GM19023 (cell line): ENCODE measurements at regions not wholly inside any gene's neighbourhood (a gene's known extent, or its start where the extent isn't known, plus 50 kb on each side); places are given as distances from the start of the nearest gene placed in this dataset.
"Not testable (repeated sequence)": the region's sequence is repeated elsewhere in the genome, so short reads cannot be mapped to it uniquely, and the experiment has no call there.

Experiments used
- ATAC-seq: cut with Tn5 transposase; IDR thresholded peaks from one replicate; pipeline ENCODE4 v1.9.1; 2021; ENCODE audit warnings: mild to moderate bottlenecking, moderate library complexity; ENCODE audit not compliant: unreplicated experiment

DNA sequence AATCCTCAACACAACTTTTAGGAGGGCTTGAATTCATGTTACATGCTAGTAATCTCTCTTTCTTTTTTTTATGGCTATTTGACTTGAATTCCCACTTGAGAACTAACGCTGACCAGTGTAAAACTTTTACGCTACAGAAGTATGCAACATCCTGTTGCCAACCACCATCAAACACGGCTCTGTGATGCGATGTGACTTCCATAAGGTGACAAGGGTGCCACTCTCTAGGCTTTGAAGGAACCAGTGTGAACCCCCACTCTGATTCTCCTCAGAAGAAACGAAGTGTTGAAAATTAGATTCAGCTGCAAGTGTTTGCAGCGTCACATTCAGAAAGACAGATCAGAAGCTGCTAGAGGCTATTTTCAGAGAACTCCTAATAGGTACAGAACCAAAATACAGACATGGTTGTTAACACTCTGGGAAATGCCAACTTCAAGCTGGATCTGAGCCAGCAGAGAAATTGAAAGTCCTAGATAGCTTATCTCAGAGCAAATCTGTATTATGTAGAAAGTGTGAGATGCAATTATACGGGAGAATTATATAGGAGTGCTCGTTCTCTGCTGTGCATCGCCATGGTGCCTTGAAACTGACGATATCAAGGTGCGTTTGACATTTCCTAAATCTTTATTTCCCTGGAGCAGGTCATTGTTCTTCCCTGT lies 271.2 kb downstream of the LPIN1 start:
- ATAC-seq: no peak

DNA sequence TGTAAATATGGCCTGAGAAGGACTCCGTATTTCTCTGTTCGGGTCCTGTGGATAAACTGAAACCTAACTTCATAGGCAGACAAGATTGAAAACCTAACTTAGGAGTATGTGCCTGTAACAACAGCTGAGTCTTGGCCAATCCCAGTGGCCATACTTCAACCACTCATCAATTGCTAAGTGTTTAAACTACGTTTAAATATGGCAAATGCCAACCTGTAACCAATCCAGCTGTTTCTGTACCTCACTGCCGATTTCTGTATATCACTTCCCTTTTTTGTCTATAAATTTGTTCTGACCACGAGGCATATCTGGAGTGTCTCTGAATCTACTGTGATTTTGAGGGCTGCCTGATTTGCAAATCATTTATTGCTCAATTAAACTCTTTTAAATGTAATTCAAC lies 272.3 kb downstream of the LPIN1 start:
- ATAC-seq: not testable (repeated sequence)

DNA sequence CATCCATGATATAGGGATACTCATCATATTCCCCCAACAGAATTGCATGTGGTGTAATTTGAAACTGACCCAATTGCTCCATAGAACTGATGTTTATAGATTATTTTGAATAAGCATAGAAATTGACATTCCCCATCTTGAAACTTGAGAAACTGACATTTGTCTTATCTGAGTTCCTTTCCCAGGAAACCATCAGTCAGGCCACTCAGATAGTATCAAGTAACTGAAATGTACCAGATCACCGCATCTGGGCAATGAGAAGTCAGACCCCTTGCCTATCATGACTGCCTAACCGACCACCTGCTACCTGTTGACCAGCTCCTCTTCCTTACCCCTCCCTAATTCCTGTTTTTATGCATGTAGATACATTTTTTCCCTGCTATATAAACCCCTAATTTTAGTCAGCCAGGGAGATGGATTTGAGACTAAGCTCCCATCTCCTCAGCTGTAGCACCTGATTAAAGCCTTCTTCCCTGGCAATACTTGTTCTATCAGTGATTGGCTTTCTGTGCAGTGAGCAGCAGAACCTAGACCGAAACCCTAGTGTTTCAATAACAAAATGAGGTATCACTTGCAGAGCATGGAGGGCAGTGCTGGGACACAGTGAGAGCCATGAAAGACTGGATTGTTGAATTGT lies 274.5 kb downstream of the LPIN1 start:
- ATAC-seq: no peak

DNA sequence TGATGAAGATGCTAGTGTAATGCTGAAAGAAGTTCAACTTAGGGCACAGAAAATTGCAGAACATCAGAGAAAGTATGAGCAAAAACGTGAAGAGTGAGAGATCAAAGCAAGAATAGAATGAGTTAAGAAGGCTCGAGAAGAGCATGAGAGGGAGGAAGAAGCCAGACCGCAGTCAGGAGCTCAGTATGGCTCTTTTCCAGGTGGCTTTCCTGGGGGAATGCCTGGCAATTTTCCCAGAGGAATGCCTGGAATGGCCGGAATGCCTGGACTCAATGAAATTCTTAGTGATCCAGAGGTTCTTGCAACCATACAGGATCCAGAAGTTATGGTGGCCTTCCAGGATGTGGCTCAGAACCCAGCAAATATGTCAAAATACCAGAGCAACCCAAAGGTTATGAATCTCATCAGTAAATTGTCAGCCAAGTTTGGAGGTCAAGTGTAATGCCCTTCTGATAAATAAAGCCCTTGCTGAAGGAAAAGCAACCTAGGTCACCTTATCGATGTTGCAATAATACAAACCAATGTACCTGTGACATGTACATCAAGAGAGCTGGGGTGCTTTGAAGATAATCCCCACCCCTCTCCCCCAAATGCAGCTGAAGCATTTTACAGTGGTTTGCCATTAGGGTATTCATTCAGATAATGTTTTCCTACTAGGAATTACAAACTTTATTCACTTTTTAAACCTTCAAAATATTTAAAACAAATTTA lies 277.9 kb downstream of the LPIN1 start:
- ATAC-seq: not testable (repeated sequence)

DNA sequence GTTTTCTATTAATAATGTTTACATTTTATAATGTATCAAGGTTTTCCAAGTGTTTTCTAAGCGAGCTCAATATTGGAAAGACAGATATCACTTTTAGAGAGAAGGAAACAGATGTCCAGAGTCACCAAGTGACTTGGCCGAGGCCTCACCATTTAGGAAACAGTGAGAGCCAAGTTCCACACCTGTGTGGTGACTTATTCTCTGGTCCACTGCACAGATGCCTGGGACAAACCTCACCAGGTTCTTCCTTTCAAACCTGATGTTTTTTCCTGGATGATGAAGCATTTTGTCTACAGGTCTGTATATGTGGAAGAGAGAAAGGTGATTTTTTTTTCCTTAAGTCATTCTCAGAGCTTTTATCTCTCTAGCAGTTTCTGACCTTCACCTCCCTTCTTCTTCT lies 280.7 kb downstream of the LPIN1 start:
- ATAC-seq: no peak

DNA sequence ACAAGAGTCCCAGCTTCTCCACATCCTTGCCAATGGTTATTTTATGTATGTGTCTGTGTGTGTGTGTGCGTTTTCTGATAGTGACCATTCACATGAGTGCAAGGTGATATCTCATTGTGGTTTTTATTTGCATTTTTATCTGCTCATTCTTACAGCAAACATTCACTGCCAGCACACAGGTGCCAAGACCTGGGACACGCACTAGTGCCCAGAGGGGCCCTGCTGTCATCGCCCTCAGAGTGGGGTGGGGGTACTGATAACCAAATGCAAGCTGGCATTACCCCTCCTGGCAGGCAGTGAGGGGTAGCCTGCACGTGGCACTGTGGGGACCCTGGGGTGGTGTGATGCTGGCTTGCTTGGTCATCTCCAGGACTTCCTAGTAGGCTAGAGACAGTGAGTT lies 285.4 kb downstream of the LPIN1 start:
- no peak for ATAC-seq

DNA sequence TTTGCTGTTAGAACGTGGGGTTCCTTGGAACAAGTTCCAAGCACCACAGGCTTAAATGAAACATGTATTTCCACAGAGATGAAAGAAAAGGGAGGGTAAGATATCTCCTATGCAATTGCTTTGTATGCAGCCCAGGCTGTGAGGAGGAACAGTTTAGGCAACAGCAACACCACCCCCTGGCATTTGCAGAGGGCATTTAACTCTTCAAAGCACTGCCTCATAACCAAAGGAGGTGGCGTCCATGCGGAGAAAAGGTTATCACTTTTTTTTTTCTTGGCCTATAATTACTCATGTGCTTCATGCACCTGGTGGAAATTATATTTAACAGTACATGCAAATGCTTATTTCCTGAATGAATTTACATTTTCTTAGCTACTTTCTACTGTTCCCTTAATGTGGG lies 286.0 kb downstream of the LPIN1 start:
- ATAC-seq: peak; percentile 76

DNA sequence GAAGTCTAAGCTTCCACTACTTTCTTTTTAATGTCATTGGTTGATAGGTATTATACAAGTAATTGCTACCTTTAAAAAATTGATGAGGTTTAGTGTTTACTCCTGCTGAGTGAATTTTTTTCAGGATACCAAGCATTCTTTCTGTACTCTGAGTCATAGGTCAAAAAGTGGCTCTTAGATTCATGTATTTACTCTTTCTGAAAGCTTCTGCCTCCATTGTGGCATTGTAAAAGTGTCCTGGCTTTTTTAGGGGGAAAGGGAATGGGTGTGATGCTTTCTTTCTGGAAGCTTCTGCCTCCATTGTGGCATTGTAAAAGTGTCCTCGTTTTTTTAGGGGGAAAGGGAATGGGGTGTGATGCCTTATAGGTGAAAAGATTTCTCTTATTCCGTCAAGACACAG lies 286.5 kb downstream of the LPIN1 start:
- no peak for ATAC-seq

DNA sequence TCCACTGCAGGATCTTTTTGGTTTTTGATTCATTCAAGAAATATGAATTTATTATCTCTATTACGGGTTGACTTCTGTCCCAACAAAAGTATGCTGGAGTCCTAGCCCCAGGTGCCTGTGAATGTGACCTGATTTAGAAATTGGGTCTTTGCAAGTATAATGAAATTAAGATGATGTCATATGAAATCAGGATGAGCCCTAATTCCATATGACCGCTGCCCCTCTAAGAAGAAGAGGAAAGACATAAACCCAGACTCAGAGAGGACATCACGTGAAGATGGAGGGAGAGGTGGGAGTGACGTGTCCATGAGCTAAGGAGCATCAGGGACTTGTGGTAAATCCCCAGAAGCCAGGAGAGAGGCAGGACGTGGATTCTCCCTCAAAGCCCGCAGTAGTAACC lies 287.1 kb downstream of the LPIN1 start:
- ATAC-seq: no peak

DNA sequence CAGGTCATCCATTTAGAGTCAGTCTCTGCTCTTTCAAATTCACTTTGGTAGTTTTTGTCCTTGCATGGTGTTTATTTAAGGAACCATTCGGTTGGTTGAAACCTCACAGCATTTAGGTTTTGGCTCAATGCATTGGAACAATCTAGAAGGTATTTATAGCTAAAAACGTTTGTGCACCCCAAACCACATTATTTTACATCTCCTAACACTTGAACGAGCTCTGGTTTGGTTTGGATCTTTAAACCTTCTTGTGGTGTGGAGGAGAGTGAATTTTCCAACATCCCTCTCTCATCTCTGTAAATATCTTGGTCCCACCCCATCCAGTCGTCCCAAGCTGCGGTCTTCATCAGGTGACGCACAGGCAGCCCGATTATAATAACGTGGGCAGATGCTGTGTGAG lies 287.9 kb downstream of the LPIN1 start:
- no peak for ATAC-seq

DNA sequence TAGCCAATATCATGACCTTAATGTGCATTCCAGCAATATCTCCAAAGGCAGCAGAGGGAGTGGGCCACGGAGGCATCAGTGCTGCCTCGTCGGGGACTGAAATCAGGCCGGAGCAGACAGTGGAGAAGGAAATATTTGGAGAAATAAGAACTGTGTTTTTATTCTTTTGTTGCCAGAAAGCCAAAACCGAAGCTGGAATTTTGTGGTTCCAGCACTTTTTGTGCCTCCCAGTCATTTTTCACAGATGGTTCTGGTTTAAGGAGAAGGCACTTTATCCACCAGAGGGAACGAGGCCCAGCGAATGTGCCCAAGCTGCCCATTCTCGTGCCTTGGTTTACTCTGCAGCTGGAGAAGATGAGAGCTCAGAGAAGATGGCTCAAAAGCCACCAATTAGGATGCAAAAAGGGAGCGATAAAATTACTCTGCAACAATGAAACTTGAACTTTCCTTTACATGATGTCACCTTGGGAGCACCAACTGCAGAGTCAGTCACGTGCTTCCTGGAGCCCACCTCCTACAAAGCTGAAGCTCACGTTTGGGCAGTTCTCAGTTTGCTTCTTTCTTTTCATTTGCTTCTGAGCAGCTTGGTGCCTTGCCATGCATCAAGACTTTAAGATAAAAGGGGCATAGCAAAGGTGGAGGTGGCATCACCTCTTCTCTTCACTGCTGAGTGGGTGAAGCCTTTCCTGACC lies 288.7 kb downstream of the LPIN1 start:
- ATAC-seq: no peak

DNA sequence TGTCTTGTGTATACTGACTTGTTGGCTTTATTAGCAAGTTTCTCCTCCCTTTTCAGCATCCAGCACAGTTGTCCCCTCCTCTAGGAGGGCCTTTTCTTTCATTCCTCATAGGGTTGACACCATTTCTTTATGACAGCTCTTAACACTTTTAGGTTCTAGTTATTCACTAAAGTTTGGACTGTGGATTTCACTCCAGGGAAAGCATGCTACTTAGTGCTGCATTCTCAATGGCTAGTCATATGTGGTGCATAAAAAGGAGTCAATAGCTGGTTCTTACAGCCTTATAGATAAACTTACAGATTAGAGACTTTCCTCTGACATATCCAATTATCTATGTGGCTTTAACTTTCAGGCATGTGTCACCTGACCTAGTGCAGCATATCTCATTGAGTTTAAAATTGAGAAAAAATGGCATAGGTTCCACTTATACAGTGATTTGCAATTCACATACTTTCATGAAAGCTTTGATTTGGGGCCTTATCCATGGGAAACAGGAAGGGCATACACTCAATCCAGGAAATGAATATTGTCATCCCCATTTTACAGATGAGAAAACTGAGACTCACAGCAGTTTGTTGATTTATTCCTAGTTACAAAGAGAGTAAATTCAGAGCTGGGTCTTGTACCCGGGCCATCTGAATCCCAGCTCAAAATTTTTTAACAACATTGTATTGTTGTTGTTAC lies 289.7 kb downstream of the LPIN1 start:
- ATAC-seq: no peak

DNA sequence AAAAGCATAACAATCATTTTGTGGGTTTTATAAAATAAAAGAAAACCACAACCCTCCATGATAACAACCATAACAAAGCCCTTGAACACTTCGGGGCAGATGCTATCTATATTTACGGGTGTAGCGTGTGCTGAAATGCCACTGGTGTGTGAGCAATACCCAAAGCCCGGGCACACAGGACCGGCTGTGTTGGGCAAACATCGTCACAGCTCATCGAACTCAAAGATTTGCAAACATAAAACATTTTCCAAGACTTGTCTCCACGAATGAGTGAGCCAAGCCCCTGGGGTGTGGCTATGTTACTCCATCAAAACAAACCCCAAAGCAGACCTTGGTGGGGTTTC lies 290.2 kb downstream of the LPIN1 start:
- no peak for ATAC-seq

DNA sequence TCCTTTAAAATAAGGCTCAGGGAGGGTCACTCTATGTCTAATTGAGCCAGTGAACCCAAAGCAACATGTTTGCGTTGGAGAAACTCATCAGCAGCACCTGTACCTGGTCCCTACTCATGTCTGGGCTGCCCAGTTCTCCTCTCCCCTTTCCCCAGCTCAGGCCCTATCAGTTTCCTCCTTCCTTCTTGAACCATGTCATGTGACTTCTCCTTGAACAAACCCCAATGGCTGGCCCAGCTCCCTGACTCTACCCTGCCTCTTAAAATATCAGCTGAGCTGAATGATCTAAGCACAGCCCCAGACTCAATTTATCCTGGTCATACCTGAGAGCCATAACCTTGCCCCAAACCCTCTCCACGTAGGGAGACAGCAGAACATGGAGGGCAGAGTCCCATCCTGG lies 290.9 kb downstream of the LPIN1 start:
- ATAC-seq: no peak

DNA sequence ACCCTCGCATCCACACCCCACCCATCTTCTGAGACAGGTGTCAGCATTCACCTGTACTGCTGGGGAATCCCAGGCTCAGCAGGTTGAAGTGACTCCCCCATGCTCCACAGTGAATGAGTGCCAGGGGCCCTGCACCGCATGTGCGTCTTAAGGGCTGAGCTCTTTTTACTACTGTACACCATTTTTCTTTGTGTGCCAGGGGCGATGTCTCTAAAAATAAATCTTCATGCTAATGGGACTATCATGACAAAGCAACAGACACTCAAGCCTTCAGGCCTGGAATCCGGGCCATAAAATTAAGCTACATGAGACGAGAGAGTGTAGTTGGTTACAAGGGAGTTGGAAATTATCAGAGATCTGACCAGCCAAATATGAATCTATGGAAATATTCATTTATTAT lies 294.8 kb downstream of the LPIN1 start:
- ATAC-seq: no peak

DNA sequence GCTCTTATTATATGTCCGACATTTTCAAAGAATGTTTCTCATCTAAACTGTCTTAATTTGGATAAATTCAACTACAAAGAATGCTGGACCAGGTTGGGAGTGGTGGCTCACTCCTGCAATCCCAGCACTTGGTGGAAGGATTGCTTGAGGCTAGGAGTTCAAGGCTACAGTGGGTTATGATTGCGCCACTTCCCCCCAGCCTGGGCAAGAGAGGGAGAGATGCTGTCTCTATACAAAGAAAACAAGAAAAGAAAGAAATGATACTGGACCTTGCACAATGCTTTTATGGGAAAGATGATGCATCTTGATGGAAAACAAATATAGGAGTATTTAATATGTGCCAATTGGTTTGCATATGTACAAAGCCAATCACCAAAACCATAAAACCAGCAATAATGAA lies 296.7 kb downstream of the LPIN1 start:
- ATAC-seq: no peak

DNA sequence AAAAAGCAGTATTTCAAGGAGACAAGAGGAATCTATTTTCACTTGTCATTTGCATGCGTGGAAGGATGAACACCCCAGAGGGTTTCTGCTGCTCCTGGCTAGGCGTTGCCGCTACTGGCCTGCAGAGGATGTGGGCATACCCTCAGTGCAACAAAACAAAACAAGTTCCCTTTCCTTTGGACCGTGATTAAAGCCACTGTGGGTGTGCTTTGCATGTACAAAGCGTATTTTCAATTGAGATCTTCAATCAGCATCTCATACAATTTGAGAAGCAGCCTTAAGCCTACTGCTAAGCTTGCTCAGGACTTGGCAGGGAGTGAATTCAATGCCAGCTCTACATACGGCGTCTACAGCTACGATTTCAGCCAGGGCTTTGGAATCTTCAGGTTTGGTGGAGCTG lies 298.4 kb downstream of the LPIN1 start:
- ATAC-seq: peak; percentile 61

DNA sequence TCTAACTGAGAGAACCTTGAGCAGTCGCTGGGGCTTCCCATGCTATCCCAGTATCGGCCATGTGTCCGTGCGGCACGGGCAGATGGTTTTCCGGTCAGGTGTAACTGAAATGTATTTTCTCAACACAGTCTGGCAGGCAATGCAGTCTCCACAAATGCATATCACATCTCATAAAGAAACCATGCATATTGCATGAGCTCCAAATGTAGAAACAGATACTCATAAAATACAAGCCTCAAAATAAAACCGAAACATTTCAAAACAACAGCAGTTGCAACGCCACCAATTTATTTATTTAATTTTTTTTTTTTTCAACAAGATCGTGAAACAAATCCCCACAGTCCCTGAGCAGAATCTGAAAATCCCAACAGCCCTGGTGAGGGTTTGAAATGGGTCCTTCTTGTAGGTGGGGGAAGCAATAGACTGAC lies 299.4 kb downstream of the LPIN1 start:
- ATAC-seq: peak; percentile 52

DNA sequence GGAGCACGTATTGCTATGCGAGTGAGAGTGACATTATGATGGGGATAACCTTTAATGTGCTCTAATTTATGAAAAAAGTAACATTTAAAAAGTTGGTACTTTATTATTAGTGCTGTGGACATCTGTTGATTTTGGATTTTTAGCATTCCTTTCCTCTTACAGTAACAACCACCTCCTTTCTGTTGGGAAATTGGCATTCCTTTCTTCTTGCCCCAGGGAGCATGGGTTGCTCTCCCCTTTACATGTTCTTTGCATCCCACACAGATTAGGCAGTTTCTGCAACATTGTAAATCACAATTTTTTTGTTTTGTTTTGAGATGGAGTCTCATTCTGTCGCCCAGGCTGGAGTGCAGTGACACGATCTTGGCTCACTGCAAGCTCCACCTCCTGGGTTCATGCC lies 300.2 kb downstream of the LPIN1 start:
- no peak for ATAC-seq

DNA sequence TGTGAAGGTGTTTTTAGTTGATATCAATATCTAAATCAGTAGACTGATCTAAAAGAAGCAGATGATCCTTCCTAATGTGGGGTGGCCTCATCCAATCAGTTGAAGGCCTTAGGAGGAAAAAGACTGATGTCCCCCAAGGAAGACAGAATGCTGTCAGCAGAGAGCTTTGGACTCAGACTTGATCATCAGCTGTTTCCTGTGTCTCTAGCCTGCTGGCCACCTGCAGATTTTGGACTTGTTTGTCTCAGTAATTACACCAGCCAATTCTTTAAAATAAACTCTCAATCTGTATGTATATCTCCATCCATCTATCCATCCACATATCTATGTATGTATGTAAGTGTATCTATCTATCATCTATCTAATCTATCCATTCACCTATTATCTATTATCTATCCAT lies 301.3 kb downstream of the LPIN1 start:
- ATAC-seq: no peak

DNA sequence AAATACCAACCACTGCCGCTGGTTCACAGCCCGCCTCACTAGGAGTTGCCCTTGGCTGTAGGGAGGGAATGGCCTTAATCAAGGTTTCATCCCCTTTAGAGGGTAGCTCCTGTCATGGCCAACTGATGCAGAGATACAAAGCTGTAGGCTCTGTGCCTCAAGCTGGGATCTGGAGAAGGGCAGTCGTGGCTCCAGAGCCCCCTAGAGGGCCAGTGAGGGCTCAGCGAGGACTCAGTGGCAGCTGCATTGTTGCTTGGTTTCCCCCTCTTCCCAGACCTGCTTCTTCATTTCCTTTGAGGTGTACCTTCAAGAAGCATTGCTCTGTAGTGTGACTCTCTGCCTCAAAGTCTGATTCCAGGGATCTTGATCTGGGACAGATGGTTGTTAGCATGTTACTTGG lies 302.1 kb downstream of the LPIN1 start:
- ATAC-seq: no peak
